ENCODE measurements at regions not wholly inside any gene's neighbourhood (a gene's known extent, or its start where the extent isn't known, plus 50 kb on each side); places are given as distances from the start of the nearest gene placed in this dataset.

DNA sequence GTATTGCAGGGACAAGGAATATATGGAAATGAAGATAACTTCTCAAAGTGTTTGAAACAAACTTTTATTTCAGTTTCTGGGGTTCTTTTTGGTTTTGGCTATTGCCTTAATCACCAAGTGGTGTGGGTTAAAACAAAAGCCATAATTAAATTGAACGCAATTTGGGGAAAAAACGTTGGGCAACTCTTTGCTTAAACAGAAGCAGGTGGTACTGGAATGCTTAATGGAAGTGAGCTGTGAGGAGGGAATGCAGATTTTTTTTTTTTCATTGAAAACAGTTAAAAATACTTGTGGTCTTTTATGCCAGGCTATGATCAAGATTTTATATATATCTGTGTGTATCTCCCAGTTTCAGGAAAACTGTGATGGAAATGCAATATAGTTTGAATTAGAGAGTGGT lies 195.7 kb upstream of the TUT7 start:
- DNase-seq (ENCODE audit: low spot score): no peak
- no peak for TF ChIP-seq CTCF (IDR thresholded peaks at IDR 0.05)
- ATAC-seq (ENCODE audit: low FRiP score): no peak

DNA sequence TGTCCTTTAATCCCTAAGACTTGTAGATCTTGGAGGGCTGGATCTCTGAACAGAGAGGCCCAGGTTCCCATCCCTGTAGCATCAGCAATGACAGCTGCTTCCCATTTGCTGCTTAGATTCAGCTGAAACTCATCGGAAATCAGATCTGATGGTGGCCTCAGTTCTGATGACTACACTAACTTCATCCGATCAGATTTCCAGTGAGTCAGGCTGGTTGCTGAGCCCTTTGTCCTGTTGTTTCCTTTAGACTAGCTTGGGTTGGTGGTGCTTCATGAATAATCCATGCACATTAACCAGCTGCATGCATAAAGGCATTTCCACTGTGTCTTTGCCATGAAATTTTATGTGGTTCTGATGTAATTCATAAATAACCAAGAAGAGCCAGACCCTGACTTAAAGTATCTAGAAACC lies 195.2 kb upstream of the TUT7 start:
- TF ChIP-seq CTCF (IDR thresholded peaks at IDR 0.05): no peak
- no peak for ATAC-seq (ENCODE audit: low FRiP score)

GRCh38 chr9:86548220-86548619 lies 194.0 kb upstream of the TUT7 start:
- no peak for DNase-seq (ENCODE audit: low spot score)
- TF ChIP-seq CTCF (IDR thresholded peaks at IDR 0.05): no peak
- ATAC-seq (ENCODE audit: low FRiP score): no peak

More for the DNA sequence above, 195.2 kb upstream of the TUT7 start:
- DNase-seq (ENCODE audit: low spot score): no peak

GRCh38 chr9:86547571-86547970 lies 193.4 kb upstream of the TUT7 start:
- no peak for ATAC-seq (ENCODE audit: low FRiP score)
- no peak for TF ChIP-seq CTCF (IDR thresholded peaks at IDR 0.05)

GRCh38 chr9:86546712-86547111 lies 192.5 kb upstream of the TUT7 start:
- no peak for TF ChIP-seq CTCF (IDR thresholded peaks at IDR 0.05)
- DNase-seq (ENCODE audit: low spot score) (no peak), ATAC-seq (ENCODE audit: low FRiP score) (no peak)

More at GRCh38 chr9:86547571-86547970, 193.4 kb upstream of the TUT7 start:
- no peak for DNase-seq (ENCODE audit: low spot score)

GRCh38 chr9:86545090-86545489 lies 190.9 kb upstream of the TUT7 start:
- TF ChIP-seq CTCF (IDR thresholded peaks at IDR 0.05): no peak

DNA sequence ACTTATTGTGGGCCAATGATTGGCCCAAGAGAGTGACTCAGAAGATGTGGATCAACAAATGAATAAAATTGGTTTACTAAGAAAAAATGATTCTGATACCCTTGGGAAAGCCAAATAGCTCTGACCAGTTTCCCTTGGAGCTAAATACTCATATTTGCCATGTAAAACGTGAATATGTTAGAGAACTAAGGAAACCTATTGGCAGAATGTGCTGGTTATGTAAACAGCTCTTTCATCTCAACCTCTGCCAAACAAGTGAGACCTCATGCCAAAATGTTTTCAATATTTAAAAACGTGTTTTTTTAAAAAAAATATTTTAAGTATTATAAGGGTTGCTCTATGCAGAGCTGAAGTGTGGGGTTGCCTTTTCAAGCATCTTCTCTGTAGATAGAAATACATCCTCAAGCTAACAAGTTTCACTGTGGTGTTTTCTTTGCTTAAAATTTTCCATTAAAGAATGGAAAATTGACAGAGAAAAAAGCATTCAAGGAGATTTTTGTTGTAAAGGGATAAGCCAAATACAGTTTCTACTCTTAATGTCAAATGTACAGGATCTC lies 186.9 kb upstream of the TUT7 start:
- TF ChIP-seq CTCF (IDR thresholded peaks at IDR 0.05): no peak
- DNase-seq (ENCODE audit: low spot score) (no peak), ATAC-seq (ENCODE audit: low FRiP score) (no peak)

More at GRCh38 chr9:86545090-86545489, 190.9 kb upstream of the TUT7 start:
- ATAC-seq (ENCODE audit: low FRiP score): no peak
- no peak for DNase-seq (ENCODE audit: low spot score)
